IMR-90 (cell line): ENCODE measurements at regions not wholly inside any gene's neighbourhood (a gene's known extent, or its start where the extent isn't known, plus 50 kb on each side); places are given as distances from the start of the nearest gene placed in this dataset.

Experiments used
- ATAC-seq: fragments of 200-7000 bp; cut with Tn5 transposase; 2 replicates; pipeline ENCODE4 v1.9.1; 2020; ENCODE audit warnings: low read depth, mild to moderate bottlenecking, moderate library complexity
- BruUV-seq: library from RNA; stranded (reverse); fragments of 400-500 nt; replicated peaks from 2 replicates; lab custom pipeline; 2021; lab: Mats Ljungman, UMichigan
- CTCF ChIA-PET: fragments of 300-600 bp; formaldehyde crosslinking; extraction: SDS; loops from one replicate; lab custom pipeline; 2021; ENCODE audit warnings: antibody characterized with exemption; lab: Yijun Ruan, JAX
- POLR2A ChIA-PET: fragments of 300-600 bp; sonication (Branson Sonifier 250); formaldehyde crosslinking; loops from one replicate; lab custom pipeline; 2022; ENCODE audit warnings: antibody characterized with exemption; ENCODE audit not compliant: unreplicated experiment; lab: Charles Lee
- DNase-seq: peaks from one replicate; pipeline ENCODE4 v3.0.0; 2013
- H2AFZ ChIP-seq: replicated peaks from 2 replicates; pipeline ENCODE3; 2013; ENCODE audit warnings: low read length, mild to moderate bottlenecking; ENCODE audit not compliant: poor library complexity
- H2AK5ac ChIP-seq: 2 replicates; pipeline ENCODE4 v1.6.1; 2013; ENCODE audit warnings: low read depth, low read length, inconsistent platforms
- H2AK9ac ChIP-seq: replicated peaks from 2 replicates; pipeline ENCODE3; 2013; ENCODE audit warnings: mild to moderate bottlenecking, low read depth, low read length, moderate library complexity; ENCODE audit not compliant: poor library complexity
- H2BK120ac ChIP-seq: 2 replicates; pipeline ENCODE4 v1.6.1; 2013; ENCODE audit warnings: low read depth, low read length, inconsistent platforms
- H2BK15ac ChIP-seq: 3 replicates; pipeline ENCODE4 v1.6.1; 2013; ENCODE audit warnings: low read depth, low read length, inconsistent platforms
- H2BK20ac ChIP-seq: 2 replicates; pipeline ENCODE4 v1.6.1; 2013; ENCODE audit warnings: low read depth, mild to moderate bottlenecking, inconsistent platforms, low read length, moderate library complexity
- H2BK5ac ChIP-seq: 2 replicates; pipeline ENCODE4 v1.6.1; 2013; ENCODE audit warnings: mild to moderate bottlenecking, low read depth, low read length, inconsistent platforms; ENCODE audit not compliant: poor library complexity, severe bottlenecking
- H3K14ac ChIP-seq: replicated peaks from 2 replicates; pipeline ENCODE4 v1.6.1; 2013; ENCODE audit warnings: low read depth, low read length, inconsistent platforms
- H3K18ac ChIP-seq: 2 replicates; pipeline ENCODE4 v1.6.1; 2013; ENCODE audit warnings: low read depth, low read length, control low read depth
- H3K23ac ChIP-seq: 2 replicates; pipeline ENCODE4 v1.6.1; 2013; ENCODE audit warnings: low read depth, low read length, inconsistent platforms
- H3K27ac ChIP-seq: 2 replicates; pipeline ENCODE4 v1.5.1; 2013; ENCODE audit warnings: mild to moderate bottlenecking, control low read depth, low read length; ENCODE audit not compliant: insufficient read depth
- H3K27me3 ChIP-seq: 2 replicates; pipeline ENCODE4 v1.6.1; 2013; ENCODE audit warnings: low read length; ENCODE audit not compliant: control insufficient read depth, insufficient read depth
- H3K36me3 ChIP-seq: 2 replicates; pipeline ENCODE4 v1.6.1; 2013; ENCODE audit warnings: low read length, mixed read lengths; ENCODE audit not compliant: control insufficient read depth, insufficient read depth
- H3K4ac ChIP-seq: 2 replicates; pipeline ENCODE4 v1.6.1; 2013; ENCODE audit warnings: low read depth, low read length, inconsistent platforms
- H3K4me1 ChIP-seq: 2 replicates; pipeline ENCODE4 v1.6.1; 2013; ENCODE audit warnings: low read length, mixed read lengths; ENCODE audit not compliant: control insufficient read depth, insufficient read depth
- H3K4me2 ChIP-seq: 2 replicates; pipeline ENCODE4 v1.6.1; 2013; ENCODE audit warnings: low read depth, mild to moderate bottlenecking, control low read depth, low read length, moderate library complexity
- H3K4me3 ChIP-seq: 2 replicates; pipeline ENCODE4 v1.5.1; 2013; ENCODE audit warnings: low read depth, mild to moderate bottlenecking, control low read depth, low read length, moderate library complexity; ENCODE audit not compliant: insufficient read depth
- H3K56ac ChIP-seq: 2 replicates; pipeline ENCODE4 v1.6.1; 2013; ENCODE audit warnings: low read length, inconsistent platforms; ENCODE audit not compliant: insufficient read depth; ENCODE audit errors: extremely low read depth
- H3K79me1 ChIP-seq, 2 experiments: 2 replicates each; pipeline ENCODE4 v1.6.1; 2013; ENCODE audit warnings: low read length in 2 of 2, inconsistent platforms in 1 of 2, low read depth in 1 of 2
- H3K9ac ChIP-seq: 2 replicates; pipeline ENCODE4 v1.6.1; 2013; ENCODE audit warnings: low read depth, low read length, control low read depth
- H3K9me1 ChIP-seq: 2 replicates; pipeline ENCODE4 v1.6.1; 2013; ENCODE audit warnings: low read length, inconsistent platforms; ENCODE audit not compliant: insufficient read depth
- H3K9me3 ChIP-seq: 2 replicates; pipeline ENCODE4 v1.6.1; 2013; ENCODE audit warnings: low read length; ENCODE audit not compliant: control insufficient read depth, insufficient read depth
- H4K20me1 ChIP-seq: 2 replicates; pipeline ENCODE4 v1.6.1; 2013; ENCODE audit warnings: low read length, inconsistent platforms; ENCODE audit not compliant: insufficient read depth
- H4K5ac ChIP-seq: 2 replicates; pipeline ENCODE4 v1.6.1; 2013; ENCODE audit warnings: mild to moderate bottlenecking, low read depth, low read length, control low read depth
- H4K8ac ChIP-seq, 2 experiments: 2 replicates each; pipeline ENCODE4 v1.6.1; 2013; ENCODE audit warnings: low read depth in 2 of 2, low read length in 2 of 2, control low read depth in 1 of 2, inconsistent platforms in 1 of 2
- H4K91ac ChIP-seq: 2 replicates; pipeline ENCODE4 v1.6.1; 2013; ENCODE audit warnings: low read depth, low read length, inconsistent platforms; ENCODE audit not compliant: insufficient read depth
- BHLHE40 ChIP-seq: fragments of 150-350 bp; IDR thresholded peaks from 2 replicates; pipeline ENCODE4 v1.6.1; 2016; ENCODE audit warnings: mild to moderate bottlenecking, low read depth, low read length
- CEBPB ChIP-seq: IDR thresholded peaks from 2 replicates; pipeline ENCODE4 v1.6.1; 2012; ENCODE audit warnings: low read depth, low read length, improper control_type of control experiment
- CHD1 ChIP-seq: IDR thresholded peaks from 2 replicates; pipeline ENCODE4 v1.6.1; 2012; ENCODE audit warnings: low read depth, low read length, improper control_type of control experiment
- ELK1 ChIP-seq: fragments of 150-350 bp; IDR thresholded peaks from 2 replicates; pipeline ENCODE4 v1.6.1; 2016; ENCODE audit warnings: low read depth, mild to moderate bottlenecking, low read length, moderate library complexity, borderline replicate concordance
- FOS ChIP-seq: fragments of 150-350 bp; IDR thresholded peaks from 2 replicates; pipeline ENCODE4 v1.6.1; 2016; ENCODE audit warnings: low read depth, low read length
- MAFK ChIP-seq: IDR thresholded peaks from 2 replicates; pipeline ENCODE4 v1.6.1; 2012; ENCODE audit warnings: low read depth, low read length, improper control_type of control experiment
- MAZ ChIP-seq: IDR thresholded peaks from 2 replicates; pipeline ENCODE4 v1.6.1; 2012; ENCODE audit warnings: low read depth, mild to moderate bottlenecking, low read length, improper control_type of control experiment, moderate library complexity, borderline replicate concordance
- MXI1 ChIP-seq: IDR thresholded peaks from 2 replicates; pipeline ENCODE4 v1.6.1; 2012; ENCODE audit warnings: low read depth, mild to moderate bottlenecking, low read length, moderate library complexity, borderline replicate concordance
- NFE2L2 ChIP-seq: fragments of 150-350 bp; IDR thresholded peaks from 2 replicates; pipeline ENCODE4 v1.6.1; 2016; ENCODE audit warnings: low read depth, mild to moderate bottlenecking, low read length
- POLR2A ChIP-seq: IDR thresholded peaks from 2 replicates; pipeline ENCODE4 v1.6.1; 2012; ENCODE audit warnings: mild to moderate bottlenecking, low read depth, low read length
- RAD21 ChIP-seq: IDR thresholded peaks from 2 replicates; pipeline ENCODE4 v1.6.1; 2012; ENCODE audit warnings: low read length, improper control_type of control experiment
- RCOR1 ChIP-seq: IDR thresholded peaks from 2 replicates; pipeline ENCODE4 v1.6.1; 2012; ENCODE audit warnings: mild to moderate bottlenecking, low read length, improper control_type of control experiment; ENCODE audit not compliant: insufficient replicate concordance
- RFX5 ChIP-seq: IDR thresholded peaks from 2 replicates; pipeline ENCODE4 v1.8.0; 2012; ENCODE audit warnings: low read depth, mild to moderate bottlenecking, low read length, moderate library complexity
- SMC3 ChIP-seq: fragments of 150-350 bp; IDR thresholded peaks from 2 replicates; pipeline ENCODE4 v1.6.1; 2016; ENCODE audit warnings: low read depth, mild to moderate bottlenecking, antibody characterized with exemption, low read length, moderate library complexity
- WGBS, 2 experiments: methylation state at CpG; one replicate each; pipeline versions ENCODE4 v1.1.5 to v1.1.7; 2013; ENCODE audit warnings: missing lambda C conversion rate in 2 of 2; ENCODE audit not compliant: insufficient read length in 1 of 2; ENCODE audit errors: extremely low coverage in 2 of 2; 5-methylcytosine and 5-hydroxymethylcytosine counted together
- dilution Hi-C: fragments of 300-500 bp; cut with HindIII; formaldehyde crosslinking; loops from one replicate; pipeline ENCODE4 v1.14.3; 2018; ENCODE audit warnings: low sequenced_read_pairs; ENCODE audit not compliant: unreplicated experiment
- in situ Hi-C: fragments of 300-500 bp; cut with MboI; formaldehyde crosslinking; loops from 3 replicates; pipeline ENCODE4 v1.14.3; 2019; ENCODE audit warnings: low sequenced_read_pairs, inconsistent platforms, mixed read lengths
- intact Hi-C: fragments of 100-400 bp; cut with micrococcal nuclease; formaldehyde crosslinking; loops from 2 replicates; pipeline ENCODE4 v1.10.0; 2022
- TF ChIP-seq, protein P1 (sequence below): conservative IDR thresholded peaks from 2 replicates; pipeline ENCODE4 v1.5.1; 2012; ENCODE audit warnings: mild to moderate bottlenecking, low read depth, low read length, improper control_type of control experiment
- TF ChIP-seq, protein P2 (sequence below): fragments of 150-350 bp; IDR thresholded peaks from 2 replicates; pipeline ENCODE4 v1.6.1; 2017; ENCODE audit warnings: mild to moderate bottlenecking, antibody characterized with exemption, low read length, low read depth

DNA sequence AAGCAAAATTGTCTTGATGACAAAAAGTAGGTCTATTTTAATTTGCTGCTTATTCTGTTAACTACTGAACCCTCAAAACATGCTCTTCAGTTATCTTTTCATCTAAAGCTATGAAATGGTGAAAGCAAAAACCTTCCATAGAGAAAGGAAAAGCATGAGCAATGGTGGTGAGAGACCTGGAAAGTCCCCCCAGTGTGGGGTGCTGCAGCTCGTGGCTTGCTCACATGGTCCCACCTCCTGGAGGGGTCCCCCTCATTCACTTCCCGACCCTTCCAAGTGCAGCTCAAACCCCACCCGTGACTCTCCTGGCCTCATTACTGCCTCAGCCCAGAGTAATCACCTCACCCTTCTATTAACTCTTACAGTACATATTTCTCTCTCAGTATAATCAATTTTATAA, 301.8 kb upstream of the HNRNPA3 start:
- Histone ChIP-seq H2AK9ac (no peak overlapping the region), H2AK5ac (no peak overlapping the region), H2BK5ac (no peak overlapping the region), H4K8ac (no peak overlapping the region), H3K4ac (no peak overlapping the region), H3K9ac (no peak overlapping the region), H4K5ac (no peak overlapping the region), H3K27ac (no peak overlapping the region), H2BK20ac (no peak overlapping the region), H4K20me1 (no peaks in the 10 kb centered on the region), H2BK120ac (no peak overlapping the region), H2AFZ (no peak overlapping the region), H3K4me2 (no peak overlapping the region), H3K18ac (no peak overlapping the region), H3K79me1 (no peaks in the 10 kb centered on the region), H3K4me3 (no peak overlapping the region), H3K36me3 (no peaks in the 10 kb centered on the region), H3K23ac (no peak overlapping the region), H2BK15ac (no peak overlapping the region), H3K9me3 (no peaks in the 10 kb centered on the region), H3K14ac (no peak overlapping the region), H3K27me3 (no peaks in the 10 kb centered on the region), H4K91ac (no peak overlapping the region), H3K9me1 (no peaks in the 10 kb centered on the region), H3K4me1 (no peaks in the 10 kb centered on the region), H3K56ac (no peak overlapping the region)
- WGBS, 2 experiments = 11% methylated on average over 3 of the region's 3 CpGs; no CpG with 5 or more reads in 1 of the 2 experiments
- ChIA-PET CTCF (interaction anchor here (0.6 to 0.7 kb wide), 4 partner anchors 18 to 430 kb away, joined by 3 to 6 read pairs (median 4); no protein-coding TSS in a partner anchor), POLR2A (no interaction called here)
- intact Hi-C loops = no loop called here
- TF ChIP-seq SMC3 = no peak
- no peak for TF ChIP-seq RFX5
- no peak for TF ChIP-seq RCOR1
- TF ChIP-seq, protein P1, sequence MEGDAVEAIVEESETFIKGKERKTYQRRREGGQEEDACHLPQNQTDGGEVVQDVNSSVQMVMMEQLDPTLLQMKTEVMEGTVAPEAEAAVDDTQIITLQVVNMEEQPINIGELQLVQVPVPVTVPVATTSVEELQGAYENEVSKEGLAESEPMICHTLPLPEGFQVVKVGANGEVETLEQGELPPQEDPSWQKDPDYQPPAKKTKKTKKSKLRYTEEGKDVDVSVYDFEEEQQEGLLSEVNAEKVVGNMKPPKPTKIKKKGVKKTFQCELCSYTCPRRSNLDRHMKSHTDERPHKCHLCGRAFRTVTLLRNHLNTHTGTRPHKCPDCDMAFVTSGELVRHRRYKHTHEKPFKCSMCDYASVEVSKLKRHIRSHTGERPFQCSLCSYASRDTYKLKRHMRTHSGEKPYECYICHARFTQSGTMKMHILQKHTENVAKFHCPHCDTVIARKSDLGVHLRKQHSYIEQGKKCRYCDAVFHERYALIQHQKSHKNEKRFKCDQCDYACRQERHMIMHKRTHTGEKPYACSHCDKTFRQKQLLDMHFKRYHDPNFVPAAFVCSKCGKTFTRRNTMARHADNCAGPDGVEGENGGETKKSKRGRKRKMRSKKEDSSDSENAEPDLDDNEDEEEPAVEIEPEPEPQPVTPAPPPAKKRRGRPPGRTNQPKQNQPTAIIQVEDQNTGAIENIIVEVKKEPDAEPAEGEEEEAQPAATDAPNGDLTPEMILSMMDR = no peak
- TF ChIP-seq MXI1 = no peak
- TF ChIP-seq MAFK = no peak
- TF ChIP-seq, protein P2, sequence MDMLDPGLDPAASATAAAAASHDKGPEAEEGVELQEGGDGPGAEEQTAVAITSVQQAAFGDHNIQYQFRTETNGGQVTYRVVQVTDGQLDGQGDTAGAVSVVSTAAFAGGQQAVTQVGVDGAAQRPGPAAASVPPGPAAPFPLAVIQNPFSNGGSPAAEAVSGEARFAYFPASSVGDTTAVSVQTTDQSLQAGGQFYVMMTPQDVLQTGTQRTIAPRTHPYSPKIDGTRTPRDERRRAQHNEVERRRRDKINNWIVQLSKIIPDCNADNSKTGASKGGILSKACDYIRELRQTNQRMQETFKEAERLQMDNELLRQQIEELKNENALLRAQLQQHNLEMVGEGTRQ = no peak
- TF ChIP-seq FOS = no peak
- no peak for TF ChIP-seq CHD1
- TF ChIP-seq ELK1 = no peak
- TF ChIP-seq NFE2L2 = no peak
- no peak for TF ChIP-seq MAZ
- TF ChIP-seq POLR2A = no peak
- no peak for TF ChIP-seq CEBPB
- TF ChIP-seq RAD21 = no peak
- TF ChIP-seq BHLHE40 = no peak
- in situ Hi-C loops = no loop called here
- no peak for ATAC-seq
- no TSS peak for BruUV-seq
- no peak for DNase-seq
- dilution Hi-C loops = no loop called here
